Neuronal stem cell (in vitro differentiated cells): ENCODE measurements at regions not wholly inside any gene's neighbourhood (a gene's known extent, or its start where the extent isn't known, plus 50 kb on each side); places are given as distances from the start of the nearest gene placed in this dataset.

Source experiments
- DNase-seq: peaks from one replicate; pipeline ENCODE4 v3.0.0-alpha.2; 2013; ENCODE audit warnings: low spot score
- H2AFZ ChIP-seq: one replicate; pipeline ENCODE4 v1.6.1; 2013; ENCODE audit warnings: mild to moderate bottlenecking, low read length, inconsistent platforms
- H2AK5ac ChIP-seq: 2 replicates; pipeline ENCODE4 v1.6.1; 2013; ENCODE audit warnings: low read depth, mild to moderate bottlenecking, inconsistent platforms, low read length, moderate library complexity, mixed read lengths
- H2BK120ac ChIP-seq: 2 replicates; pipeline ENCODE4 v1.6.1; 2013; ENCODE audit warnings: low read depth, mild to moderate bottlenecking, inconsistent platforms, low read length, moderate library complexity, mixed read lengths
- H2BK12ac ChIP-seq: one replicate; pipeline ENCODE4 v1.6.1; 2013; ENCODE audit warnings: low read length, inconsistent platforms
- H2BK15ac ChIP-seq: 2 replicates; pipeline ENCODE4 v1.6.1; 2013; ENCODE audit warnings: mild to moderate bottlenecking, low read length, inconsistent platforms, mixed read lengths
- H2BK5ac ChIP-seq: one replicate; pipeline ENCODE4 v1.6.1; 2013; ENCODE audit warnings: inconsistent platforms, mild to moderate bottlenecking, low read length, moderate library complexity
- H3K14ac ChIP-seq: one replicate; pipeline ENCODE4 v1.6.1; 2013; ENCODE audit warnings: low read length, inconsistent platforms
- H3K18ac ChIP-seq: 2 replicates; pipeline ENCODE4 v1.6.1; 2013; ENCODE audit warnings: low read length, inconsistent platforms
- H3K23ac ChIP-seq: 2 replicates; pipeline ENCODE4 v1.6.1; 2013; ENCODE audit warnings: low read depth, mild to moderate bottlenecking, mixed read lengths, low read length, inconsistent platforms; ENCODE audit not compliant: poor library complexity
- H3K27ac ChIP-seq: replicated peaks from 3 replicates; pipeline ENCODE4 v1.5.1; 2013; ENCODE audit warnings: low read length, inconsistent platforms
- H3K27me3 ChIP-seq, 3 experiments: 2 replicates each; pipeline ENCODE4 v1.6.1; 2013; ENCODE audit warnings: low read length in 3 of 3, mild to moderate bottlenecking in 2 of 3, inconsistent platforms in 1 of 3, low read depth in 1 of 3, mixed read lengths in 1 of 3, moderate library complexity in 1 of 3; ENCODE audit not compliant: control insufficient read depth in 3 of 3, insufficient read depth in 3 of 3
- H3K36me3 ChIP-seq, 2 donors: replicated peaks in 1 of 2; 2 replicates each; pipeline ENCODE4 v1.6.1; 2013; ENCODE audit warnings: low read length in 2 of 2; ENCODE audit not compliant: control insufficient read depth in 2 of 2, insufficient read depth in 2 of 2
- H3K4ac ChIP-seq: 2 replicates; pipeline ENCODE4 v1.6.1; 2013; ENCODE audit warnings: inconsistent platforms, mild to moderate bottlenecking, low read length, moderate library complexity
- H3K4me1 ChIP-seq, 2 donors: 1 replicate in 1 of 2; 2 replicates in 1 of 2; pipeline ENCODE4 v1.6.1; 2013; ENCODE audit warnings: low read length in 2 of 2, low read depth in 1 of 2; ENCODE audit not compliant: control insufficient read depth in 2 of 2, insufficient read depth in 1 of 2
- H3K4me2 ChIP-seq: one replicate; pipeline ENCODE4 v1.6.1; 2013; ENCODE audit warnings: mild to moderate bottlenecking, low read length, inconsistent platforms; ENCODE audit not compliant: insufficient read depth, poor library complexity, severe bottlenecking
- H3K4me3 ChIP-seq, 2 donors: 2 replicates each; pipeline ENCODE4 v1.5.1; 2013; ENCODE audit warnings: low read length in 2 of 2, mild to moderate bottlenecking in 2 of 2, inconsistent platforms in 1 of 2, moderate library complexity in 1 of 2
- H3K79me1 ChIP-seq: one replicate; pipeline ENCODE4 v1.6.1; 2013; ENCODE audit warnings: low read depth, mild to moderate bottlenecking, inconsistent platforms, low read length, moderate library complexity
- H3K9ac ChIP-seq: one replicate; pipeline ENCODE4 v1.6.1; 2013; ENCODE audit warnings: mild to moderate bottlenecking, low read depth, low read length, inconsistent platforms; ENCODE audit not compliant: poor library complexity
- H3K9me3 ChIP-seq, 2 donors: replicated peaks in 1 of 2; 2 replicates each; pipeline versions ENCODE3 to v1.6.1; 2013; ENCODE audit warnings: low read length in 2 of 2, mild to moderate bottlenecking in 2 of 2, inconsistent platforms in 1 of 2, low read depth in 1 of 2, mixed read lengths in 1 of 2, moderate library complexity in 1 of 2; ENCODE audit not compliant: control insufficient read depth in 2 of 2, insufficient read depth in 1 of 2
- H4K8ac ChIP-seq: one replicate; pipeline ENCODE4 v1.6.1; 2013; ENCODE audit warnings: low read depth, mild to moderate bottlenecking, inconsistent platforms, low read length, moderate library complexity
- H4K91ac ChIP-seq: one replicate; pipeline ENCODE4 v1.6.1; 2013; ENCODE audit warnings: low read length, low read depth, mild to moderate bottlenecking, inconsistent platforms; ENCODE audit not compliant: poor library complexity
- WGBS, 2 donors: extraction: QIAGEN DNeasy Blood & Tissue Kit; methylation state at CpG; one replicate each; pipeline ENCODE4 v1.1.7; 2013; ENCODE audit warnings: missing lambda C conversion rate in 2 of 2, mixed read lengths in 1 of 2; ENCODE audit not compliant: insufficient read length in 2 of 2, insufficient replicate concordance in 1 of 2; ENCODE audit errors: extremely low coverage in 2 of 2; 5-methylcytosine and 5-hydroxymethylcytosine counted together

GRCh38 chr5:45017568-45017967 lies 208.8 kb downstream of the MRPS30 start:
- H3K9me3 ChIP-seq, result no peaks in the 10 kb centered on the region
- H3K36me3 ChIP-seq, result no peaks in the 10 kb centered on the region
- H2AFZ ChIP-seq, result no peak overlapping the region
- H2BK15ac ChIP-seq, result no peak overlapping the region
- H2BK12ac ChIP-seq, result no peak overlapping the region
- H2AK5ac ChIP-seq, result no peak overlapping the region
- no peak overlapping the region for H4K91ac ChIP-seq
- no peak overlapping the region for H3K23ac ChIP-seq
- H3K4ac ChIP-seq, result no peak overlapping the region
- H3K4me1 ChIP-seq, result no peaks in the 10 kb centered on the region
- H3K4me2 ChIP-seq, result no peak overlapping the region
- H2BK5ac ChIP-seq, result no peak overlapping the region
- DNase-seq, result no peak
- no peak overlapping the region for H2BK120ac ChIP-seq
- H3K79me1 ChIP-seq, result no peaks in the 10 kb centered on the region
- H3K4me3 ChIP-seq, result no peak overlapping the region
- H3K14ac ChIP-seq, result no peak overlapping the region
- WGBS, 2 donors, result no CpG with 5 or more reads among the region's 4 CpGs
- no peak overlapping the region for H3K18ac ChIP-seq
- H3K27ac ChIP-seq, result no peak overlapping the region
- no peak overlapping the region for H4K8ac ChIP-seq
- H3K27me3 ChIP-seq, result no peaks in the 10 kb centered on the region
- no peak overlapping the region for H3K9ac ChIP-seq

DNA sequence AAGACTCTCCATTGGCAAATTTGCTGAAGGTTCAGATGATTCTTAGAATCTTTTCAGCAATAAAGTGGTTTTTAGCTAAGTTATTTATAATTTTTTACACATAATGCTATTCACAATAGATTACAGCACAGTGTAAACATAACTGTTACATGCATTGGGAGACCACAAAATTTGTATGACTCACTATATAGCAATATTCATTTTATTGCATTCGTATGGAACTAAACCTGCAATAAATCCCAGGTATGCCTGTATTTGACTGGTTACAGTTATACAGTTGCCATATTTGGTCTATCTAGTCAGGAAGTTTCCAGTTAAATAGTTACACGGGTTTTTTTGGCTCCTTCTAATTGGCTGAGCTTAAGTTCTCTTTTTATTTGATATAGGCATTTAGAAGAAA lies 220.8 kb downstream of the MRPS30 start:
- Histone ChIP-seq H3K18ac (no peak overlapping the region), H3K14ac (no peak overlapping the region), H3K4me1 (no peaks in the 10 kb centered on the region), H2BK15ac (no peak overlapping the region), H2AFZ (no peak overlapping the region), H3K79me1 (no peaks in the 10 kb centered on the region), H2BK12ac (no peak overlapping the region), H3K27me3 (no peaks in the 10 kb centered on the region), H3K27ac (no peak overlapping the region), H3K4ac (no peak overlapping the region), H2BK120ac (no peak overlapping the region), H3K23ac (no peak overlapping the region), H3K4me3 (no peak overlapping the region), H2AK5ac (no peak overlapping the region), H4K8ac (no peak overlapping the region), H2BK5ac (no peak overlapping the region), H4K91ac (no peak overlapping the region), H3K36me3 (no peaks in the 10 kb centered on the region), H3K4me2 (no peak overlapping the region), H3K9me3 (no peaks in the 10 kb centered on the region), H3K9ac (no peak overlapping the region)
- no CpG with 5 or more reads among the region's 2 CpGs for WGBS, 2 donors
- DNase-seq, result no peak

GRCh38 chr5:45035991-45036390 lies 227.2 kb downstream of the MRPS30 start:
- H3K23ac ChIP-seq, result no peak overlapping the region
- no peak overlapping the region for H2BK15ac ChIP-seq
- no peak overlapping the region for H3K9ac ChIP-seq
- no peaks in the 10 kb centered on the region for H3K4me1 ChIP-seq
- no peak overlapping the region for H3K18ac ChIP-seq
- no CpG with 5 or more reads among the region's 1 CpG for WGBS, 2 donors
- no peak overlapping the region for H3K4ac ChIP-seq
- no peak overlapping the region for H3K4me3 ChIP-seq
- H3K14ac ChIP-seq, result no peak overlapping the region
- no peak overlapping the region for H4K8ac ChIP-seq
- no peak overlapping the region for H4K91ac ChIP-seq
- no peaks in the 10 kb centered on the region for H3K27me3 ChIP-seq
- DNase-seq, result no peak
- no peaks in the 10 kb centered on the region for H3K36me3 ChIP-seq
- H3K9me3 ChIP-seq, result no peaks in the 10 kb centered on the region
- H2BK12ac ChIP-seq, result no peak overlapping the region
- H3K79me1 ChIP-seq, result no peaks in the 10 kb centered on the region
- no peak overlapping the region for H3K27ac ChIP-seq
- no peak overlapping the region for H2AK5ac ChIP-seq
- no peak overlapping the region for H2AFZ ChIP-seq
- H3K4me2 ChIP-seq, result no peak overlapping the region
- H2BK5ac ChIP-seq, result no peak overlapping the region
- H2BK120ac ChIP-seq, result no peak overlapping the region

DNA sequence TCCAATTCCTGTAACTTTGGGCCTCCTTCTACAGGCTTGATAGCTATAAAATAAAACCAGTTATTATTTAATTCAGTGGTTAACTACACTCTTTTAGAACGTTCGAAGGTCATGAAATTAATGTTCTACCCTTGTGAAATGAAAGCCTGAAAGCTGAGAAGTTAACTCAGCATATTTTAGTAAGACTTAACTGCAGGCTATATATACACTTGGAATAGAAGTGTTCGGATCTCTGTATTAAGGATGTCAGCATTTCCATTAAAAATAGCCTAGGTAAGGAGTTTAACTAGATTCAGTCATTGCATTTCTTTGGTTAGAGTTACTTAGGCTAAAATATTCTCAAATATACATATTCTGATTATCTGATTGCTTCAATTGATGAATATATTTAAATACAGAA lies 229.2 kb downstream of the MRPS30 start:
- no peaks in the 10 kb centered on the region for H3K36me3 ChIP-seq
- H3K4me2 ChIP-seq, result no peak overlapping the region
- H2BK120ac ChIP-seq, result no peak overlapping the region
- no peak overlapping the region for H4K8ac ChIP-seq
- H3K9me3 ChIP-seq, result no peaks in the 10 kb centered on the region
- no peak overlapping the region for H2AFZ ChIP-seq
- no peak overlapping the region for H2BK5ac ChIP-seq
- no peak overlapping the region for H3K18ac ChIP-seq
- no peak overlapping the region for H2AK5ac ChIP-seq
- H2BK15ac ChIP-seq, result no peak overlapping the region
- no peak overlapping the region for H3K27ac ChIP-seq
- no peaks in the 10 kb centered on the region for H3K79me1 ChIP-seq
- no peak for DNase-seq
- no peaks in the 10 kb centered on the region for H3K27me3 ChIP-seq
- H4K91ac ChIP-seq, result no peak overlapping the region
- no CpG with 5 or more reads among the region's 3 CpGs for WGBS, 2 donors
- no peak overlapping the region for H3K14ac ChIP-seq
- no peak overlapping the region for H3K9ac ChIP-seq
- no peak overlapping the region for H3K4ac ChIP-seq
- no peak overlapping the region for H2BK12ac ChIP-seq
- no peaks in the 10 kb centered on the region for H3K4me1 ChIP-seq
- H3K4me3 ChIP-seq, result no peak overlapping the region
- no peak overlapping the region for H3K23ac ChIP-seq
